HUES6 (cell line): ENCODE measurements at regions not wholly inside any gene's neighbourhood (a gene's known extent, or its start where the extent isn't known, plus 50 kb on each side); places are given as distances from the start of the nearest gene placed in this dataset.

Experiments used
- H3K27ac ChIP-seq: 2 replicates; pipeline ENCODE4 v1.7.0; 2013; ENCODE audit warnings: low read depth, mild to moderate bottlenecking, low read length, inconsistent platforms
- H3K27me3 ChIP-seq: 2 replicates; pipeline ENCODE4 v1.6.1; 2013; ENCODE audit warnings: low read length; ENCODE audit not compliant: control insufficient read depth, insufficient read depth
- H3K36me3 ChIP-seq: 2 replicates; pipeline ENCODE4 v1.6.1; 2013; ENCODE audit warnings: low read length; ENCODE audit not compliant: control insufficient read depth, insufficient read depth
- H3K4me1 ChIP-seq: 2 replicates; pipeline ENCODE4 v1.6.1; 2013; ENCODE audit warnings: low read length; ENCODE audit not compliant: control insufficient read depth, insufficient read depth
- H3K4me3 ChIP-seq: 2 replicates; pipeline ENCODE4 v1.5.1; 2013; ENCODE audit warnings: low read depth, low read length
- H3K9ac ChIP-seq: one replicate; pipeline ENCODE4 v1.6.1; 2013; ENCODE audit warnings: mild to moderate bottlenecking, low read length
- H3K9me3 ChIP-seq: 2 replicates; pipeline ENCODE4 v1.6.1; 2013; ENCODE audit warnings: low read depth, low read length; ENCODE audit not compliant: control insufficient read depth, insufficient read depth

GRCh38 chr3:21297304-21297703, 453.7 kb downstream of the ZNF385D start:
- H3K4me3 ChIP-seq = no peak overlapping the region
- H3K36me3 ChIP-seq = no peaks in the 10 kb centered on the region
- H3K27me3 ChIP-seq = no peaks in the 10 kb centered on the region
- H3K27ac ChIP-seq = no peak overlapping the region
- H3K9ac ChIP-seq = no peak overlapping the region
- H3K9me3 ChIP-seq = peaks cover 18% of the 10 kb centered on the region
- H3K4me1 ChIP-seq = no peaks in the 10 kb centered on the region

- Histone ChIP-seq H3K9ac (no peak overlapping the region), H3K27me3 (no peaks in the 10 kb centered on the region), H3K27ac (no peak overlapping the region), H3K4me3 (no peak overlapping the region), H3K36me3 (no peaks in the 10 kb centered on the region), H3K9me3 (peaks cover 12% of the 10 kb centered on the region), H3K4me1 (no peaks in the 10 kb centered on the region)
Observed at GRCh38 chr3:21294768-21295167, 456.2 kb downstream of the ZNF385D start.

- Histone ChIP-seq H3K9me3 (0 out of 2 replicates have a peak, but pooled peaks cover 4% of the 10 kb centered on the region), H3K27ac (no peak overlapping the region), H3K4me3 (no peak overlapping the region), H3K36me3 (no peaks in the 10 kb centered on the region), H3K9ac (no peak overlapping the region), H3K27me3 (no peaks in the 10 kb centered on the region), H3K4me1 (no peaks in the 10 kb centered on the region)
Observed at GRCh38 chr3:21292971-21293370, 458.0 kb downstream of the ZNF385D start.

- no peak overlapping the region for H3K27ac ChIP-seq
- no peaks in the 10 kb centered on the region for H3K4me1 ChIP-seq
- H3K27me3 ChIP-seq = no peaks in the 10 kb centered on the region
- no peak overlapping the region for H3K4me3 ChIP-seq
- H3K9me3 ChIP-seq = peaks cover 12% of the 10 kb centered on the region
- no peaks in the 10 kb centered on the region for H3K36me3 ChIP-seq
- no peak overlapping the region for H3K9ac ChIP-seq
Observed at GRCh38 chr3:21290557-21290956, 460.5 kb downstream of the ZNF385D start.

- Histone ChIP-seq H3K27me3 (no peaks in the 10 kb centered on the region), H3K36me3 (no peaks in the 10 kb centered on the region), H3K9ac (no peak overlapping the region), H3K27ac (no peak overlapping the region), H3K9me3 (peaks cover 11% of the 10 kb centered on the region), H3K4me3 (no peak overlapping the region), H3K4me1 (no peaks in the 10 kb centered on the region)
Observed at GRCh38 chr3:21274079-21274571, 476.9 kb downstream of the ZNF385D start.

- Histone ChIP-seq H3K9me3 (peaks cover 11% of the 10 kb centered on the region), H3K4me3 (no peak overlapping the region), H3K27me3 (no peaks in the 10 kb centered on the region), H3K27ac (no peak overlapping the region), H3K4me1 (no peaks in the 10 kb centered on the region), H3K36me3 (no peaks in the 10 kb centered on the region), H3K9ac (no peak overlapping the region)
Observed at GRCh38 chr3:21273259-21274025, 477.6 kb downstream of the ZNF385D start.

GRCh38 chr3:21271606-21272016, 479.4 kb downstream of the ZNF385D start:
- no peak overlapping the region for H3K9ac ChIP-seq
- no peaks in the 10 kb centered on the region for H3K27me3 ChIP-seq
- H3K4me3 ChIP-seq = no peak overlapping the region
- no peaks in the 10 kb centered on the region for H3K4me1 ChIP-seq
- H3K36me3 ChIP-seq = no peaks in the 10 kb centered on the region
- H3K27ac ChIP-seq = no peak overlapping the region
- peaks cover 11% of the 10 kb centered on the region for H3K9me3 ChIP-seq

- no peaks in the 10 kb centered on the region for H3K4me1 ChIP-seq
- H3K4me3 ChIP-seq = no peak overlapping the region
- H3K36me3 ChIP-seq = no peaks in the 10 kb centered on the region
- H3K27ac ChIP-seq = no peak overlapping the region
- no peak overlapping the region for H3K9ac ChIP-seq
- peaks cover 11% of the 10 kb centered on the region for H3K9me3 ChIP-seq
- no peaks in the 10 kb centered on the region for H3K27me3 ChIP-seq
Observed at GRCh38 chr3:21269882-21270281, 481.1 kb downstream of the ZNF385D start.

GRCh38 chr3:21260507-21260906, 490.5 kb downstream of the ZNF385D start:
- Histone ChIP-seq H3K27ac (no peak overlapping the region), H3K9me3 (peaks cover 2% of the 10 kb centered on the region; the same call in 1 of the 2 replicates), H3K36me3 (no peaks in the 10 kb centered on the region), H3K27me3 (no peaks in the 10 kb centered on the region), H3K4me3 (no peak overlapping the region), H3K9ac (no peak overlapping the region), H3K4me1 (no peaks in the 10 kb centered on the region)

GRCh38 chr3:21259896-21260295, 491.1 kb downstream of the ZNF385D start:
- Histone ChIP-seq H3K4me1 (no peaks in the 10 kb centered on the region), H3K36me3 (no peaks in the 10 kb centered on the region), H3K9ac (no peak overlapping the region), H3K4me3 (no peak overlapping the region), H3K27ac (no peak overlapping the region), H3K9me3 (peaks cover 4% of the 10 kb centered on the region; the same call in 1 of the 2 replicates), H3K27me3 (no peaks in the 10 kb centered on the region)

GRCh38 chr3:21256932-21257331, 494.1 kb downstream of the ZNF385D start:
- no peaks in the 10 kb centered on the region for H3K36me3 ChIP-seq
- H3K9ac ChIP-seq = no peak overlapping the region
- H3K27me3 ChIP-seq = no peaks in the 10 kb centered on the region
- no peaks in the 10 kb centered on the region for H3K4me1 ChIP-seq
- H3K27ac ChIP-seq = no peak overlapping the region
- H3K4me3 ChIP-seq = no peak overlapping the region
- H3K9me3 ChIP-seq = peaks cover 4% of the 10 kb centered on the region; the same call in 1 of the 2 replicates
